GM04504 (cell line): ENCODE measurements at regions not wholly inside any gene's neighbourhood (a gene's known extent, or its start where the extent isn't known, plus 50 kb on each side); places are given as distances from the start of the nearest gene placed in this dataset.
A peak's percentile ranks its signal among the peaks of the same experiment; 100 is the strongest.
"Not testable (repeated sequence)": the region's sequence is repeated elsewhere in the genome, so short reads cannot be mapped to it uniquely, and the experiment has no call there.

Experiments
- DNase-seq: peaks from one replicate; pipeline ENCODE4 v3.0.0-alpha.2; 2012; ENCODE audit warnings: low read depth

DNA sequence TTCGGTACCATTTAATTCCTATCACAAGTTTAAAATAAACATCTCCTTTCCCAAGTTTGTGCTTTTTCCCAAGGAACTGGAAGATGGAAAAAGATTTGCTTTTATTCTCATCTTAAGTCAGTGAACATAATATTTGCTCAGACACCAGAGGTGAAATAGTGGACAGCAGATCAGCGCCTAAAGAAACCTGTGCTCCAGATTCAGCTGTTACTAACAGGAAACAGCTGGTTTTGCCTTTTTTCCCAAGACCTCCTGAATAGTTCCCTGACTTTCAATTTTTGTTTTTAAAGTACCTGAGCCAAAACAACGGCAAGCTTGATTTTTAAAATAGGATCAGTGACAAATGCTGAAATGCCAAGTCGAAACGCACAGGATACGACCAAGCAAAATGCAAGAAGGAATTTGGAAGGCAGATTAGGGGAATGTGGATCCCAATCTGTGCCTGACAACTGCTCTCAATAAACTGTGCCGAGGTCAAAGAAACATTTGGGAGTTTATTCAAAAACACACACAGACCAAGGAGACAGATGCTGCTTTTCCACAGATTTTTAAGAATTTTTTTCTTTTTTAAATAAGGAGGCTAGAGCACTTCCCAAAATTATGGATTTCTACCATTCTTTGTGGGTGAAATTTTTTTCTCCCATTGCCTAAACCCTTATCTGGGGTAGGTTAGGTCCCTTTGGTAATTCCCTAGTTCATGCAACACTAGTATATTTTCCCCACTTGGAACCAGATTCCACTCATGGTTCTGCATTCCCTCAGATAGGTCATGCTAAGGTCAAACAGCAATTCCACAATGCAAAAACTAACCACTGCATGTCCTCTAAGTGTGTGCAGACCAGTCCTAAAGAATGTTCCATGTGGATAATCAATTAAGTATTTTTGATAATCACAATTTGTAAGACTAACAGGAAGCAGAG, 121.5 kb upstream of the PDE1A start:
- no peak for DNase-seq

DNA sequence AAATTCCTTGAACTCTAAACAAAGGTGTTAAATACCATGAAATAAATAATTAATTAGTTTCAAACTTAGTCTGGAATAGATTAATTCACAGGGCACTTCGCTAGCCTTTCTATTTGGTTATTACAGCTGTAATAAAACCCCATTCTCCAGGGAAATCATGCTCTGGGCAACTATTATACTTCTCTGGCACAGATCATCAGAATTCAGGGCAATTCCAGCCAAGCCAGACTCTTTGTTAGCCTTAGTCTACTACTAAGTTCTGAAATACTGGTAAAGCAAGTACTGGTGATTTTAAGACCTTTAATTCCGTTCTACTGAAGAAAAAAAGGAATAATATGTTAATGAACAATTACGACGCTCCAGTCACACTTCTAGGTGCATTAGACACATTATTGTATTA, 123.4 kb upstream of the PDE1A start:
- no peak for DNase-seq

DNA sequence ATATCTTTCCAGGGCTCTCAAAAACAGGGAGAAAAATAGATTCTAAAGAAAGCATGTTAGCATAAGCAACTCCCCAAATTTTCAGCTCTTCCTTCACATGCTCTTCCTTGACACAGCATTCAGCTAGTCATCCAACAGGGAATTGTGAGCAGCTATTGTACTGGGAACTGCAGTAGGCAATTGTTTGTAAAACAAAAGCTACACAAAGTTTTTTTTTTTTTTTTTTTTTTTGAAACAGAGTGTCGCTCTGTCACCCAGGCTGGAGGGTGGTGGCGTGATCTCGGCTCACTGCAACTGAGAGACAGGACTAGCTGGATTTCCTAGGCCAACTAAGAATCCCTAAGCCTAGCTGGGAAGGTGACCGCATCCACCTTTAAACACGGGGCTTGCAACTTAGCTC, 125.4 kb upstream of the PDE1A start:
- not testable (repeated sequence) for DNase-seq

DNA sequence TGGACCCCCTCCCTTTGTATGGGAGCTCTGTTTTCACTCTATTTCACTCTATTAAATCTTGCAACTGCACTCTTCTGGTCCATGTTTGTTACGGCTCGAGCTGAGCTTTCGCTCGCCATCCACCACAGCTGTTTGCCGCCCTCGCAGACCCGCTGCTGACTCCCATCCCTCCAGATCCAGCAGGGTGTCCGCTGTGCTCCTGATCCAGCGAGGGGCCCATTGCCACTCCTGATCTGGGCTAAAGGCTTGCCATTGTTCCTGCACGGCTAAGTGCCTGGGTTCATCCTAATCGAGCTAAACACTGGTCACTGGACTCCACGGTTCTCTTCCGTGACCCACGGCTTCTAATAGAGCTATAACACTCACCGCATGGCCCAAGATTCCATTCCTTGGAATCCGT, 125.9 kb upstream of the PDE1A start:
- DNase-seq = not testable (repeated sequence)

DNA sequence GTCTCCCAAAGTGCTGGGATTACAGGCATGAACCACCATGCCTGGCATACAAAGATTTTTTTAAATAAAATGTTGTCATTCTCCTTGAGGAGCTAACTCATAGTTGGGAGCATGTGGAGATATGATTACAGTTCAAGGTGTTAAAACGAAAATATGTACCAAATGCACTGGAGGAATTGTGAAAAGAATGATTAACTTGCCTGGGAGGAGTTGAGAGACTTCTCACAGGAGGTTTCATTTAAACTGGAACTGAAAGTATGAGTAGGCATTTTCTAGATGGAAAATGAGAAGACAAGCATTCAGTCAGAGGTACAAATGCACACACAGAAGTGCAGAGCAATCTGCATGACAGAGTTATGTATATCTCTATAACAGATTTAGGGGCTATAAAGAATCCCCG, 126.6 kb upstream of the PDE1A start:
- DNase-seq = no peak

DNA sequence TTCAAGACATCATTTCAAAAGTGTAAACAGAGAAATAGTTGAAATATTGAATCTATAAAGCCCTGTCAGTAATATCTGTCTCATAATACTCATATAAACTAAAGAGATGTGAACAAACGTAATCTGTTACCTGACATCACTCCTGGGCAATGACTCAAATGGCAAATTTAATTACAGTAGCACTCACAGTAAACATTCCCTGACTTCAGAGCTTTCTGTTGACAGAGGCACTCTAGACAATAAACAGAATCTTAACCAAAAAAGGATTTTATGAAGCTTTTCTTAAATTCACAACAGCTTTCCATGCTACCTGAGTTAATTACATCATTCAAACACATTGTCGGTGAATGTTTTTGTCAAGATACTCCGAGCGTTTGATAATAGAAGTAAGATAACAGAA, 128.1 kb upstream of the PDE1A start:
- no peak for DNase-seq

DNA sequence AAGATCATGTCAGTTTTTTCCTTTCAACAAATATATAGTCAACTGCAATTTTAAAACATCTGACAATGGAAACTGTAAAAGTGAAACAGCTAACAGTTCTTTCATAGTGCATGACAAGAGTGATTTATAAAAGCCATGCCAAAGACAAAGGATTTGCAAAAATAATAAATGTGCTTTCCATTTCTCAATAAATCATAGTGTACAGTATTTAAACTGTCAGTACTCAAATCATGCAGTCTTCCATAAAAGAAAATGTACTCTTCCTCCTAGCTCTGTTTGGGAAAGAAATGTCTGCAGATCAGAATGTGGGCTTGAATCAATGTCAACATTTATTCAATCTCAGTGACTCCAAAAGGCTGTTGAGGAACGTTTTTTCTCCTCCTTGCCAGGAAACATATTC, 131.7 kb upstream of the PDE1A start:
- no peak for DNase-seq

DNA sequence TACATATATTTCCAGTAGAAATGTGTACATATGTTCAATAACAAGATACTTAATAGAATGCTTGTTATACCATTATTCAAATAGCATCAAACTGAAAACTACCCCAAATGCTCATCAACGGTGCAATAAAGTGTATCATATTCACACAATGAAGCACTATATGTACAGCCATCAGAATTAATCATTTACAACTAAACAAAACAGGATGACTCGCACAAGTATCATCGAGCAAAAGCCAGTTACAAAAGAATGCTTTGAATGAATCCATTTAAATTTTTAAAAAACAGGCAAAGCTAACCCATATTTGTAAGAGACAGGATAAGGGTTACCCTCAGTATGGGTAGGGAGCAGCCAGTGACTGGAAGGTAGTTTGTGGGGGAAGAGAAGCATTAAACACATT, 132.8 kb upstream of the PDE1A start:
- no peak for DNase-seq

DNA sequence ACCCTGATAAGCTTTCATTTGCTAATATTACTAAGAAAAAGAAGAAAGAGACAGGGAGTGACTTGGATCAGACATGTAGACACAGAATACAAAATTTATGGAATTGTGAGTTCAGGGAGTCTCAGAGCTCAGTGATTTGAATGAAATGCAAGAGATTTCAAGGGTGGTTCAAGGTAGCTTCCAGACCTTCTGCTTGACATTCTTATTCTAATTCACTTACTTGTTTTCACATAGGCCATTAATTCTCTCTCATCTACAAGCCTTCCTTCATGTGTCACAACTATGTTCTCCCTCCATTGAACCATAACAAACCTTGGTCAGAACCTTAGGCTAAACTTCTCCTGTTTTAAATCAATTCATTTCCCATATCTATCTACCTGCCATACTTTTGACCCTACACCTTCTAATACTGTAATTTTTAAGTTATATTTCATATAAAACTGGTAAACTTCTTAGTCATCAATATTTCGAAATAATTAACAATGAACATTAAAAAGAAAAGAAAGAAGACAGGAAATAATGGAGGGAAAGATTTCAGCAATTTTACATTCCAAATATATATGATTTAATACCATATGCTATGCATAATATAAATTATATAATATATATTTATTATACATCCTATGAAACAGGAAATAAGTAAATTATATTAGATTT, 139.2 kb upstream of the PDE1A start:
- DNase-seq = no peak

DNA sequence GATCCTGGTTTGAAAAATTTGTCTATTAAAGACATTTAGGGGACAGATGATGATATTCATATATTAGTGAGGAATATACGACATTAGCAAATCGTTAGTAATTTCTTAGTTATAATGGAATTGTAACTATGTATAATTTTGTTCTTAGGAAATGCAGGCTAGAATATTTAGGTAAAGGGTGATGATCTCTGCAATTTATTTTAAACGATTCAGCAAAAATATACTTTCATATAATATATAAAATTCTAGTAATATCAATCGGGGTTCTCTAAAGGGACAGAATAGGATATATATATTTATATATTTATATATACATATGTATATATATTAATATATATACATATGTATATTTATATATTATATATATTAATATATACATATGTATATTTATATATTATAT, 142.5 kb upstream of the DNAJC10 start:
- no peak for DNase-seq

DNA sequence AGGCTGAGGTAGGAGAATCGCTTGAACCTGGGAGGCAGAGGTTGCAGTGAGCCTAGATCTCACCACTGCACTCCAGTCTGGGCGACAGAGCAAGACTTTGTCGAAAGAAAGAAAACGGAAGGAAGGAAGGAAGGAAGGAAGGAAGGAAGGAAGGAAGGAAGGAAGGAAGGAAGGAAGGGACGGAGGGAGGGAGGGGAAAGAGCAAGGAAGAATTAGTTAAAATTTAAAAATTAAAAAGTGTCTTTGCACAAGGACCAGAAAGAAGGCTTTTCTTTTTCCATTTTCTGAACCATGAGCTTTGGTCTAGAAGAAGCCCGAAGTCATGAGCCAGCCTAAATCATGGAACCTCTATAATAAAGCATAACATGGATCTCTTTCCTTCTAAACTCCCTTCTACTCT, 138.2 kb upstream of the DNAJC10 start:
- no peak for DNase-seq

DNA sequence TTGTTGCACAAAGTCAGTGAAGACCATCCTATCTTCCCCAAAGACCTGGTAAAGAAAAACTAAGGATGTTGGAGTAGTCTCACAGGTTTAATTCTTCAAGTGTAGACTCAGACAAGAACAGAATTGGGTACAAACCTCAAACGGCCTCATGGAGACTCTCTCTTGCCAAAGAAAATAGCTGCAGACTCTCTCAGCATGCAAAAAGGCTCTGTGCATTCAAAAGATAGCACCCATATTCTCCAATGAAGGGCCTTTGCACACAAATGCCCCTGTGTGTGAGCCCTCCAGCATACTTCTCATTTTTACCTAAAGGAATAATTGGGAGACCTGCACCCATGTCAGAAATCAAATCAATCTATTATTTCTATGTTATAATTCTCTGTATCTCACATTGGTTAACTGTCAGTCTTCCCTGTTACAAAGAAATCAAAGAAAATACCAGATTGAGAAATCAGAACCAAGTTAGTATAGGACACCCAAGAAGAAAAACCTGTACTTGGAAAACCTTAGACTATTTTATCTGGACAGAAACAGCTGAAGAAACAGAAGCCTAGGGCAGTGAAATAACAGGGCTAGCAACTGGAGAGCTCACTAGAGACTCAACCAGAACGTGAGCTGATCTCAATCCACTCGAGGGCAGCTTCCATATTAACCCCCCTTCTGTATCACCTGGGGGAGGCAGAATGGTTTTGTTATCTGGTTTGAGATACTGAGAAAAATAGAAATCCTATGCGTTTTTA, 134.7 kb upstream of the DNAJC10 start:
- no peak for DNase-seq

DNA sequence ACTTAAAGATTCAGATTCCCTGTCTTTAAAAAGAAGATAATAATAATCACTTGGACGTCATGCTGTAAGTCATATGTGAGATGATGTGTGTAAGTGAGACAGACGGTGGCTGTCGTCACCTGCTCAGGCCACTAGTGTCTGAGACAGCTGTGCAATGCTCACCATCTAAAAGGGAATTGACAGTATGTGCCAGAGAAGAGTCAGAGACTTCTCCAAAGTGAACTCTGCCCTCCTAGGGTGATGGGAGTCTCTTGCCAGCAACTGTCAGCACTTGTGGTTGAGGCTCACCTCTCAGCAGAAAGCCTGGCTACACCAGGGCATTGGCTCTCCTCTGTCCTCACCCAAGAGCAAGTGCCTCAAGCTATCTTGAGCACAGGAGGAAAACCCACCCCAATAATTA, 131.6 kb upstream of the DNAJC10 start:
- no peak for DNase-seq

DNA sequence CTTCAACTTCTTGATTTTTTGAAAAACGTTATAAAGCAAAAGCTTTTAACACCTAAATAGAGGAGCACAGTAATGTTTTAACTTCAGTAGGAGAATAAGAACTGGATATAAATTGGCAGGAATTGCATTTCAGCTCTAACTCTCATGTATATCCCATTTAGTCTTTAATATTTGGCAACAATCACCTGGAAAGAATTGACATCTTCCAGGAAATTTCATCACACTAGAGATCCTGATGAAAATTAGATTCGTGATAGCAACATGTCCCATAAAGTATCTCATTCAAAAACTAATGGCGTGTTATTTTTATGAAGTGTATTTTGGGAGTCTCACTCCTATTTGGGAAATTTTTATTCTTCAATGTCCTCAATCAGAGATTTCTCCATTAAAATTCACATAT, 131.1 kb upstream of the DNAJC10 start:
- no peak for DNase-seq

DNA sequence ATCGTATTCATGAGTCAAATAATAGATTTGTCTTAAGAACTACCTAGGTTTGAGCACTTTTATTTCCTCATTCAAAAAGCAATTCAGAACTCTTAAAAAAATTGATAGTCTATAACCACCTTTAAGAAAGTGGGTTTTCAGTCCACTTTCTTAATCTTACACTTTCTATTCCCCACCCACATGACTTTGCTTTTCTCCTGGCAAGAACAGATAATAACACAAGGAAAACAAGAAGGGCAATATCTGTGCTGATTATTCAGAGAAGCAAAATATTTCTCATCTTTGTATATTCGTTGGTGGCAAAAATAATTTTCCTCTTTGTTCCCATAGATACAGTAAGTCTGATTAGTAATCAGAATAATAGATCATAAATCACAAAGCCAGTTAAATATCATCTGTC, 130.6 kb upstream of the DNAJC10 start:
- no peak for DNase-seq

DNA sequence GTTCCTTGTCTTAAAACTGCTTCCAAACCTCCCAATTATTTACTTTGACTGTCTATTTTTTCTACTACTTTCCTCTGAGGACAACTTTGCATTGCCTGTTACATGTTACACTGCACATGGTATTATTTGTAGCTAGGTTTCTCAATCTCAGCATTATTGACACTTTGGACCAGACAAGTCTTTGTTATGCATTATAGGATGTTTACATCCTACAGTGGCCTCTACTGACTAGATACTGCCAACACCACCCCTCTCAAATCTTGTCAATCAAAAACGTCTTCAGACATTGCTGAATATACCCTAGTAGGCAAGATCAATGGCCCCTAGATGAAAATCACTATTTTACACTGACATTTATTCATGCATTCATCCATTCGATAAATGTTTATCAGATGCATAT, 129.6 kb upstream of the DNAJC10 start:
- no peak for DNase-seq

DNA sequence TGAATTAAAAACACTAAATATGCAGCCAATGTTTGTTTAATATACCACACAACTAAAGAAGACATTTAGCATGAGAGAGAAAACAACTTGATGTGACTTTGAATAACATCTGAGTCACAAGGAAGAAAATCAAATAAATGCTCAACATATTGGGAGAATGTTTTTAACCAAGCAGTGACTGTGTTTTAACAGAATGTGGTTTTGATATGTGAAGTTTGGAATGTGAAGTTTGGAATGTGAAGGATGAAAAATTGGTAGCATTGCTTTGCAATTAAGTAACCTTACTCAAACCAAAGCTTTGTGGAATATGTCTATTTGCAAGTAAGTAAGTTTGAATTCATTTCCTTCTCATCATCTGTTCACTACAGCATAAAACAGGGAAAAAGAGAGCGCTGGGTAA, 128.2 kb upstream of the DNAJC10 start:
- DNase-seq = peak; percentile 71

DNA sequence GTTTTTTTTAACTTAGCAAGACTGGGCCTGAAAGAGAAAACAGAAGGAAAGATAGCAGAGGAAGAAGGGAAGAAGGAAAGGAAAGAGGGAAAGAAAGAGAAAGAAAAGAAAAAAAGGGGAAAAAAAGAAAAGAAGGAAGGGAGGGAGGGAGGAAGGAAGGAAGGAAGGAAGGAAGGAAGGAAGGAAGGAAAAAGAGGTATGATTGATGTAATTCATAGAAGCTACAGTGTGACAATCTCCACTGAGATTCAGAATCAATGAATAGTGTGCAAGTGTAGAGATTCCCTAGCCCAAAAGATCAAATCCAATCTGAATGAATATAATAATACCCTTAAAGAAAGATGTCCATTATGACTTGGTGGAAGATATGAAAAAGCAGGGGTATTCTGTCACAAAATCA, 126.9 kb upstream of the DNAJC10 start:
- no peak for DNase-seq

DNA sequence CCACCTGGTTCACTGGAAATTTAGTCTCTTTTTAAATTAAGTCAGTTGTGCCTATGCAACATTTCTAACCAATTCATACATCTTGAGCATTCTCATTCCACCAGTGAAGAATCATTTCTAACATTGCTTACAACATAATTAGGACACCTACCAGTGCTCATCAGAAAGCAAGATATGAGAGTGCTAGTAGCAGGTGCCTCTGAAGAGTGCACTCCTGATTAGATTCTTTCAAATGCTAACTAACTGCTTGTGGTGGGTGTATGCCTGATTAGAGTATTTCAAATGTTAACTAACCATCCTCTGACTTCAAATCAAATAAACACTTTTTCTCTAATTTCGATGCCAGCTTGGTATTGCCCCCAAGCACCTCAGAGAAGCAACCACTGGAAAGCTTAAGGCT, 124.3 kb upstream of the DNAJC10 start:
- no peak for DNase-seq

DNA sequence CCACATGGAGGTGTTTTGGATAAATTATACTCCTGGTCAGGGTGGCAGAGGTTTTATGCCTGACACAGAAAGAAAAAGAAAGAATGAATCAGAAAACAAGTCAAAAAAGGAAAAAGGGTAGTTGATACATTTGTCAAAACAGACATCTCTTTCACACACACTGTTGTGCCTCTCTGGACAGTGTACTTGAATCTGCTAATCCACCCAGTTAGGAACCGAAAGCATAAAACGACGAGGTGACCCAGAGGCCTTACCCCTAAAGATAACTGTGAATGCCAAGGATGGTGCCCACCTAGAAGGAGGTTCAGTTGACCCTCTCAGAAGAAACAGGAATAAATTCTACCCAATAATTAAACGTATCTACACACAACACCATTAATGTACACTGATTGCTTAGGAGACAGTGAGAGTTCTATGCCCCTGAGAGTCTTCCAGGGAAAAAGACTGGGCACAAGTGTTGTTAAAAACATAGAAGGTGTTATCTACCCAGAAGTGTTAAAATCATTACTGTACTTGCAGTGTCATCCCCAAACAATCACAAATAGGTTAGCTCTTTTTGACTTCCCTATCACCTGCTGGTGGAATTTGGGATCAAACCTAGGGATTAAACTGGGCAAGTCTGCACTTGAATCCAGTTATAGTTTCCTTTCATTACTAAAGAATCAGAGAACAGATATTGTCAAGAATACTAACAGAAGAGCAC, 123.2 kb upstream of the DNAJC10 start:
- no peak for DNase-seq

DNA sequence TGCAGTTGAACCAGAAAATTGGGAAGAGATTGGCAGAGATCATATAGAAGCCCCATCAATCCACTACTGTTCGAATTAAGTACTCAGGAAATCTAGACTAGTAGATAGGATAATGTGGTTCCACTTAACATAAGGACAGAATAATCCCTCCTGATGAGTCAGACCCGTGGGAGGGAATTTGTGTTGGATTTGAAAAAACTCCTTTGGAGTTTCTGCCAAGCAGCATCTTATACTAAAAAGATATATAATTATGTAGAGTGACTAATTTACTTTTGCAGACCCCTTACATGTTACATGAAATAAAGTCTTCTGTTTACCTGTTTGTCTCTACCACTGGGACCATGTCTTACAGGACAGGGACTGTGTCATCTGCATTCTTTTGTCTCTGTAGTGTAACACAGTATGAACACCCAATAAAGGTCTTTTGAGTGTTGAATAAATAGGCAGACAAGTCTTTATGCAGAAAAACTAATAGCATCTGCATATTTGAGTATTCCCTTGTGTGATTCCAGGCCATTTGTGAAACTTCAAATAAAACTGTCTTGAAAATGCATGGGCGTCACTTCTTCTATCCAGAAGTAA, 122.6 kb upstream of the DNAJC10 start:
- DNase-seq = peak; percentile 56

DNA sequence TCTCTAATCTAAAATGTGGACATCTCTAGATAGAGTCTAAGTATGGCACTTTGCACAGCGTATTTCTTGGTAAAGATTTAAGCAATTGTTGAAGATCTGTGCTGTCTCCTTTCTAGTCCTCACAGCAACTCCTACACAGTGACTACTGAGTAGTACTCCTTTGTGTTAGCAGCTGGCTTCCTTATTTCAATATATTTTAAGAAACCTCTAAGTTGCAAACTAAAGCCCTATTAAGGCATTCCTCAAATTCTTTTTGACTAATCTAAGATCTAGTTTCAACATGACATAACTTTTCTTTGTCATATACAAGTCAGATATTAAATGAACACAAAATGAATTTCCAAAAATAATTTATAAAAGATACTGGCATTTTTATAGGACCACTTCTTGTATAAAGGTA, 121.8 kb upstream of the DNAJC10 start:
- DNase-seq = no peak
